Ascending aorta (tissue), 2 donors: ENCODE measurements at regions not wholly inside any gene's neighbourhood (a gene's known extent, or its start where the extent isn't known, plus 50 kb on each side); places are given as distances from the start of the nearest gene placed in this dataset.

Experiments
- DNase-seq, 2 donors: peaks; one replicate each; pipeline ENCODE4 v3.0.0-alpha.2; 2019; ENCODE audit warnings: low spot score in 2 of 2
- H3K27ac ChIP-seq, 2 donors: fragments of 200-600 bp; sonication (generic); one replicate each; pipeline ENCODE4 v1.5.1; 2016 to 2017; ENCODE audit warnings: mild to moderate bottlenecking in 1 of 2
- H3K27me3 ChIP-seq: fragments of 200-600 bp; sonication (generic); one replicate; pipeline ENCODE4 v1.5.1; 2017
- H3K36me3 ChIP-seq, 2 donors: fragments of 200-600 bp; sonication (generic); one replicate each; pipeline ENCODE4 v1.5.1; 2016
- H3K4me1 ChIP-seq, 2 donors: fragments of 200-600 bp; sonication (generic); one replicate each; pipeline ENCODE4 v1.5.1; 2016 to 2017; ENCODE audit warnings: mild to moderate bottlenecking in 1 of 2
- H3K4me3 ChIP-seq, 2 donors: fragments of 200-600 bp; sonication (generic); one replicate each; pipeline ENCODE4 v1.5.1; 2016 to 2017; ENCODE audit warnings: mild to moderate bottlenecking in 1 of 2
- H3K9me3 ChIP-seq, 2 donors: fragments of 200-600 bp; sonication (generic); one replicate each; pipeline ENCODE4 v1.5.1; 2016
- intact Hi-C: fragments of 100-400 bp; cut with DNase I; formaldehyde crosslinking; loops from one replicate; pipeline ENCODE4 v1.15.1; 2023
- TF ChIP-seq, protein P1 (sequence below), 3 experiments: fragments of 200-600 bp in 2 of 3; fragments of 450-650 bp in 1 of 3; sonication (generic) in 2 of 3; IDR thresholded peaks; one replicate each; pipeline ENCODE4 v1.5.1; 2016 to 2019; ENCODE audit warnings: antibody characterized with exemption in 3 of 3, mild to moderate bottlenecking in 1 of 3, moderate library complexity in 1 of 3

DNA sequence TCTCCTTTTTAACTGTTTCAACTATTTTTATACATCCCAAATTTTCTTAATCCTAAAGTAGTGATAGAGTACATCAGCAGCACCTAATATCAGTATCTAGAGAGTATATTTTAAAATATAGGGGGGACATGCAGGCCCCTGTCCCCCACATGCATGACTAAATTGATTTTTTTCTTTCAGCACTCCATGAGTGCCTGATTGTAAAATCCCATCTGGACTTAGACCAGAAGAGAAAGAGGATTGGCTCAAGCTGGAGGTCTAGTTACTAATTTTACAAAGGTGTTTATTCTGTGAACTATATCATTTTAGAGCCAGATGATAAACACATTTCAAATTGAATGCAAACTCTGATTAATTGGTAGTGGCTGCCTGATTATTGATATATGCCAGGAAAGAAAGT, 1533.9 kb upstream of the PABPC4L start:
- no peaks in the 10 kb centered on the region for H3K9me3 ChIP-seq
- no peak overlapping the region for H3K27ac ChIP-seq
- H3K4me1 ChIP-seq: no peaks in the 10 kb centered on the region
- intact Hi-C loops: no loop called here
- no peak overlapping the region for H3K4me3 ChIP-seq
- TF ChIP-seq, protein P1, sequence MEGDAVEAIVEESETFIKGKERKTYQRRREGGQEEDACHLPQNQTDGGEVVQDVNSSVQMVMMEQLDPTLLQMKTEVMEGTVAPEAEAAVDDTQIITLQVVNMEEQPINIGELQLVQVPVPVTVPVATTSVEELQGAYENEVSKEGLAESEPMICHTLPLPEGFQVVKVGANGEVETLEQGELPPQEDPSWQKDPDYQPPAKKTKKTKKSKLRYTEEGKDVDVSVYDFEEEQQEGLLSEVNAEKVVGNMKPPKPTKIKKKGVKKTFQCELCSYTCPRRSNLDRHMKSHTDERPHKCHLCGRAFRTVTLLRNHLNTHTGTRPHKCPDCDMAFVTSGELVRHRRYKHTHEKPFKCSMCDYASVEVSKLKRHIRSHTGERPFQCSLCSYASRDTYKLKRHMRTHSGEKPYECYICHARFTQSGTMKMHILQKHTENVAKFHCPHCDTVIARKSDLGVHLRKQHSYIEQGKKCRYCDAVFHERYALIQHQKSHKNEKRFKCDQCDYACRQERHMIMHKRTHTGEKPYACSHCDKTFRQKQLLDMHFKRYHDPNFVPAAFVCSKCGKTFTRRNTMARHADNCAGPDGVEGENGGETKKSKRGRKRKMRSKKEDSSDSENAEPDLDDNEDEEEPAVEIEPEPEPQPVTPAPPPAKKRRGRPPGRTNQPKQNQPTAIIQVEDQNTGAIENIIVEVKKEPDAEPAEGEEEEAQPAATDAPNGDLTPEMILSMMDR (IDR thresholded peaks at IDR 0.05): no peak
- no peaks in the 10 kb centered on the region for H3K27me3 ChIP-seq
- DNase-seq: no peak
- no peaks in the 10 kb centered on the region for H3K36me3 ChIP-seq

GRCh38 chr4:135732448-135732847, 1530.9 kb upstream of the PABPC4L start:
- Histone ChIP-seq H3K4me3 (no peak overlapping the region), H3K36me3 (no peaks in the 10 kb centered on the region), H3K9me3 (no peaks in the 10 kb centered on the region), H3K4me1 (no peaks in the 10 kb centered on the region), H3K27me3 (no peaks in the 10 kb centered on the region), H3K27ac (no peak overlapping the region)
- TF ChIP-seq, protein P1 (IDR thresholded peaks at IDR 0.05): no peak
- no peak for DNase-seq
- intact Hi-C loops: no loop called here

GRCh38 chr4:135731682-135732081, 1530.1 kb upstream of the PABPC4L start:
- H3K9me3 ChIP-seq: no peaks in the 10 kb centered on the region
- no peaks in the 10 kb centered on the region for H3K36me3 ChIP-seq
- intact Hi-C loops: no loop called here
- H3K4me3 ChIP-seq: no peak overlapping the region
- DNase-seq: no peak
- TF ChIP-seq, protein P1 (IDR thresholded peaks at IDR 0.05): no peak
- no peaks in the 10 kb centered on the region for H3K4me1 ChIP-seq
- H3K27ac ChIP-seq: no peak overlapping the region
- no peaks in the 10 kb centered on the region for H3K27me3 ChIP-seq

GRCh38 chr4:135724421-135724820, 1522.8 kb upstream of the PABPC4L start:
- no peaks in the 10 kb centered on the region for H3K4me1 ChIP-seq
- no peaks in the 10 kb centered on the region for H3K36me3 ChIP-seq
- TF ChIP-seq, protein P1 (IDR thresholded peaks at IDR 0.05): no peak
- intact Hi-C loops: no loop called here
- H3K4me3 ChIP-seq: no peak overlapping the region
- H3K27ac ChIP-seq: no peak overlapping the region
- DNase-seq: no peak
- no peaks in the 10 kb centered on the region for H3K27me3 ChIP-seq
- no peaks in the 10 kb centered on the region for H3K9me3 ChIP-seq

DNA sequence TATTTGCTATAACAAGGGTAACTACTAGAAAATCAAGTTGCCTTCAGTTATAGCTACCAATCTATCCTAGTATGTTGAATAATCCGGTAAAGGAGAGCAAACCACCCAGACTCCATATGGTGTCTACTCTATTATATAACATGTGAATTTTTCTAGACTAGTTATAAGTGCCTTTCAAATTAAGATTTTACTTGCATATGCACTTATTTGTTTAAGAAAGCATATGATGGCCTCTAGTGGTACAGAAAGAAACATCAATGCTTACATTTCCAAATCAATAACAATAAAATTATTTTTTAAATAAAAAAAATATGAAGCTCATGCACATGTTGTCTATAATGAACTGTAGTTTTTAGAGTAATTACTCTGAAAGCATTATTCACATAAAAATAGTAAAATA, 1516.4 kb upstream of the PABPC4L start:
- no peak for DNase-seq
- no peaks in the 10 kb centered on the region for H3K9me3 ChIP-seq
- H3K36me3 ChIP-seq: no peaks in the 10 kb centered on the region
- no peaks in the 10 kb centered on the region for H3K27me3 ChIP-seq
- no peak overlapping the region for H3K27ac ChIP-seq
- H3K4me1 ChIP-seq: no peaks in the 10 kb centered on the region
- intact Hi-C loops: no loop called here
- TF ChIP-seq, protein P1 (IDR thresholded peaks at IDR 0.05): no peak
- no peak overlapping the region for H3K4me3 ChIP-seq

DNA sequence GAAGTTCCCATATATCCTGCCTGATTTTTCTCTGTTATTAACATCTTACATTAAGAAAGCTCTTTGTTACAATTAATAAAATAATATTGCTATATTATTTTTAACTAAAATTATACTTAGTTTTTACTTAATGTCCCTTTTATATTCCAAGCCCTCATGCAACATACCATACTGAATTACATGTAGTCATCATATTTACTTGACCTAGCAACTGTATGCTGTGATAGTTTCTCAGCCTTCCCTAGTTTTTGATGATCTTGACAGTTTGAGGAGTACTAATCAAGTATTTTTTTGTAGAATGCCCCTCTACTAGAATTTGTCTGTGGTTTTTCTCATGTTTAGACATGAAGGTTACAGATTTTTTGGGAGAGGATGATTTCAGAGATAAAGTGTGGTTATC, 1503.8 kb upstream of the PABPC4L start:
- no peak for DNase-seq
- TF ChIP-seq, protein P1 (IDR thresholded peaks at IDR 0.05): no peak
- intact Hi-C loops: no loop called here
- no peak overlapping the region for H3K27ac ChIP-seq
- H3K9me3 ChIP-seq: no peaks in the 10 kb centered on the region
- H3K4me1 ChIP-seq: no peaks in the 10 kb centered on the region
- H3K27me3 ChIP-seq: no peaks in the 10 kb centered on the region
- no peak overlapping the region for H3K4me3 ChIP-seq
- no peaks in the 10 kb centered on the region for H3K36me3 ChIP-seq
